GM23338 (cell line): ENCODE measurements at regions not wholly inside any gene's neighbourhood (a gene's known extent, or its start where the extent isn't known, plus 50 kb on each side); places are given as distances from the start of the nearest gene placed in this dataset.

Experiments
- CREB1 ChIP-seq: fragments of 250-450 bp; sonication (Bioruptor Pico); IDR thresholded peaks from 2 replicates; pipeline ENCODE4 v1.5.0; 2020; ENCODE audit warnings: low read depth, mild to moderate bottlenecking, moderate library complexity
- CTCF ChIP-seq, 2 experiments: fragments of 200-600 bp in 1 of 2; sonication (generic) in 1 of 2; conservative IDR thresholded peaks; 2 replicates each; pipeline versions ENCODE4 v1.5.1 to v1.6.1; 2016 to 2017; ENCODE audit warnings: antibody characterized with exemption in 2 of 2, low read depth in 2 of 2, mild to moderate bottlenecking in 2 of 2, moderate library complexity in 1 of 2
- EZH2 ChIP-seq: fragments of 200-600 bp; sonication (generic); IDR thresholded peaks from one replicate; pipeline ENCODE4 v1.8.0; 2017; ENCODE audit warnings: antibody characterized with exemption, mild to moderate bottlenecking, low read depth; ENCODE audit not compliant: unreplicated experiment
- EZH2phosphoT487 ChIP-seq: fragments of 200-600 bp; sonication (generic); IDR thresholded peaks from one replicate; pipeline ENCODE4 v1.8.1; 2018; ENCODE audit warnings: antibody characterized with exemption; ENCODE audit not compliant: unreplicated experiment
- POLR2AphosphoS5 ChIP-seq: IDR thresholded peaks from 2 replicates; pipeline ENCODE4 v1.6.1; 2016; ENCODE audit warnings: antibody characterized with exemption, low read depth

GRCh38 chrX:39985071-39985470, 112.7 kb downstream of the BCOR start:
- TF ChIP-seq CTCF (conservative IDR thresholded peaks at IDR 0.05; ENCODE audit: low read depth in 2 of 2) = no peak
- TF ChIP-seq EZH2 = no peak
- no peak for TF ChIP-seq EZH2phosphoT487
- TF ChIP-seq POLR2AphosphoS5 = no peak
- no peak for TF ChIP-seq CREB1 (CRISPR knock-in tag)
